Kidney tubule cell (primary cell): ENCODE measurements at regions not wholly inside any gene's neighbourhood (a gene's known extent, or its start where the extent isn't known, plus 50 kb on each side); places are given as distances from the start of the nearest gene placed in this dataset.
A peak's percentile ranks its signal among the peaks of the same experiment; 100 is the strongest.

ENCODE experiments used
- DNase-seq: peaks from one replicate; pipeline ENCODE4 v3.0.0-alpha.2; 2018; ENCODE audit warnings: low spot score

DNA sequence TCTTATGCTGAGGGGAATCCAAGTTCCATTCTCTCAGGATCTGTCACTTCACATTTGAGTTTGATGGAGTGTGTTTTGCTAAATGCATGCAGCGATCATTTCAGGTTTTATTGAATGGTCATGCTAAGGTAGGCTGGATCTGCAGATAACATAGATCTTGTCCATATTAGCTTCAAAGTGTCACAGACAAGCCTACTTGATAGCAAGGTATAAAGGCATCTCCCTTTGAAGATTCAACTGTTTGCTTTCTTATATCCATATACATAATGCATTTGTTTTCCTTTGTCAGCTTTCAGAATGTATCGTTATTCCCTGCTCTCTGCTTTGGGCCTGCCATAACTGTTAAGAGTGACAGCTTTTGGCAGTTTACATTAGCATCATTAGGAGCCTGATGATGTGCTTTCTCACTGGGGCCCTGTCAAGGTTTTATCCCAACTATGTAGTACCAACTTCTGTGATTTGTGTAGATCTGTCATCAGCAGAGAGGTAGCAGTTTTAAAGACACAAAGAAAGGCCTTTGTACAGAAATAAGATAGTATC lies 604.3 kb upstream of the CDH7 start:
- DNase-seq: no peak

- DNase-seq: no peak
Observed at GRCh38 chr18:65145312-65145711, 605.5 kb upstream of the CDH7 start.

- DNase-seq: no peak
Observed at GRCh38 chr18:65133610-65134009, 617.2 kb upstream of the CDH7 start.

GRCh38 chr18:65124633-65125032 lies 626.2 kb upstream of the CDH7 start:
- no peak for DNase-seq

- no peak for DNase-seq
Observed at GRCh38 chr18:65103864-65104263, 646.9 kb upstream of the CDH7 start.

DNA sequence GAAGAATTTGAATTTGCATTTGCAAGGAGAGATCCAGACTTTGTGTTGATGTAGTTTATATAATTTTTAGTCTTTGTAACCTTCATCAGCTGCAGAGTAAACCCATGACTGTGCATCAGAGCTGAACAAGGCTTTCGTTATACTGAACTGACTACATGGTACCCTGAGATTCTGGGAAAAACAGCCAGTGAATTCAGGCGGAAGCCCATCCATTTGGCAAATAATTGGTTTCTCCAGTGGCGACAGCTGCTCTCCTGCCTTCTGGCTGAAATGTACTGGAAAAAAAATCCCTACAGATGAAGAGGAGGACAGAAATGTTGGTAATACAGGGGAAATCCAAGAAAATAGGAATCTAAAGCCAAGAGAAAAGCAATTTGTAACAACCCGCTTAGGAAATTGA lies 657.5 kb upstream of the CDH7 start:
- no peak for DNase-seq

GRCh38 chr18:65091744-65092329 lies 659.0 kb upstream of the CDH7 start:
- DNase-seq: peak; percentile 34

DNA sequence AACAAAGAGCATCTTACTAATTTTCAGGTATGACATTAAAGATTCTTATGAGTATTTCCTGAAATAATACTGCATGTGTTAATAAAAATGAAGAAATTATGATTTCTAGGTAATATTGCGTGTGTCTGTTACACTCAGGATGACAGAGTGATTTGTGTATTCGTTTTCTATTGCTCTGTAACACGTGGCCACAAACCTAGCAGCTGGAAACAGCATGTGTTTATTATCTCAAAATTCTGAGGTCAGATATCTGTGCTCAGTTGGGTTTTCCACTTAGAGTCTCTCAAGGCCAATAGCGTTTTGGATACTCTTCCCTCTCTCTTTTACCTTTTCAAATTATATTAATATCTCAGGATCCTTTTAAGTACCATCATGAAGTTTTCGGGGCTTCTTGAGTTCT lies 667.9 kb upstream of the CDH7 start:
- no peak for DNase-seq

DNA sequence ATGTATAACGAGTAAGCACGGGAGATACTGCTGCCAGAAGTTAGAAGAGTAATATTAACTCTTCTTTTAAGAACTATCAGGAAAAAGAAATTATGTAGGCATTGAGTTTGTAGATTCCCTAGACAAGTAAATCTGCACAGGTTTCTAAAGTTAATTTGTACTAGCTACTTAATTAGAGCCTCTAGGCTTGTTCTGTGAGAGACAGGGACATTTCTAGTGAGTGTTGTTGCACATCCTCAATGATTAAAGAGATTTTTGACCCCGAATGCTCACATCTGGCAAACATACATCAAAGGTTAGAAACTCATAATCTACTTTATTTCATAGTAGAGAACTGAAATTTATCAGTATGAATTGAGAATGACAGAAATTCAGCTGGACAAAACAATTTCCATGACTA lies 669.0 kb upstream of the CDH7 start:
- DNase-seq: no peak

DNA sequence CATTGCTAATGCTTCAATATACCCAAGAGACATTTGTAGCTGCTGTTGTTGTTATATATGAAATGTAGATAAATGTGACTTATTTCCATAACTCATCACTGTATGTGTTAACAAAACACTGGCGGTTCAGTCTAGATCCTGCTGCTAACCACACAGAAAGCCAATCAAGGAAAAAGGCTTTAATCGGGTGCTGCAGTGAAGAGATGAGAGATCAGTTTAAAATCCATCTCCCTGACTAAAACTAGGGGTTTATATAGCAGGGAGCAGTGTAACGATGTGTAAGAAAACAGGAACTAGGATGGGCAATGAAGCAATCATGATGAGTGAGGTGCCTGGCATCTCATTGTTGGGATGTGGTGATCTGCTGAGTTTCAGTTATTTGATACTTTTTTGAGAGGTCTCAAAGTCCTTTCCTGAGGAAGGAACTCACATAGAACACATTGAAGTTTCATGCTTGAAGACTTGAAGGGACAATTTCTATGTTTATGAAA lies 677.7 kb upstream of the CDH7 start:
- no peak for DNase-seq

GRCh38 chr18:65057439-65058083 lies 693.3 kb upstream of the CDH7 start:
- no peak for DNase-seq

DNA sequence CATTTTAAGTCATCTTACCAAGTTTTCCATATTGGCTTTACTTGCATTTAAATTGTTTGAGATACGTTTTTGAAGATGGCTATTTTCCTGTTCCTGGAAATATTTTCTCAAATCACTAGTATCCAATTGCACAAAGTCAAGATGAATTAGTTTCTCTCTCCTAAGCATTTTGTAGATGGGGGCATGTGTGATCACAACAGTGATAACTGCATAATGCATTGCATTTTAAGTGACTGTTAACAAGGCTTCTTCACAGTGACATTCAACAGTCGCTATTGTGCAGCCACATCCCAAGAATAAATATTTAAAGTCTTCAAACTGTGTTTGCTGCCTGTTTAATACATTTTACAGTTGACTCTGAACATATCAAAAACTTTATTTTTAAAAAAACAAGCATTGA lies 694.2 kb upstream of the CDH7 start:
- no peak for DNase-seq

GRCh38 chr18:65049586-65049985 lies 701.2 kb upstream of the CDH7 start:
- no peak for DNase-seq

GRCh38 chr18:65039578-65039977 lies 711.2 kb upstream of the CDH7 start:
- DNase-seq: no peak

DNA sequence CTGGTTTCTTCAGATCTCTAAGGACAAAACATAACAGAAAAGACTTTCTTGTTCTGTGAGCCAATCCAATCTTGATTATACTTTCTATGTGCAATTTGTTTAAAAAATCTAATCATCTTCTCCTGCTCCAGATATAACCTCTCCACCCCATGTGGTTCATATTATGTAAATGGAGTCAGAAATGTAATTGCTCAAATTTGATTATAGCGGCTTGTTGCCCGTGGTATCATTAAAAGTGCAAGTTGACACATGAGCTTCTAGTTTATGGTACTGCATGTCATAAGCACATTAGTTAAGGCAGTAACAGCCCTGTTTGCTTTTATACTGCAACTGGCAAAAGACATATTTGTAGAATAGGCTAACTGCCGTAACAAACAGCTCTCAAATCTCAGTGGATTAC lies 715.1 kb upstream of the CDH7 start:
- DNase-seq: no peak

- no peak for DNase-seq
Observed at GRCh38 chr18:65025756-65026155, 725.1 kb upstream of the CDH7 start.

DNA sequence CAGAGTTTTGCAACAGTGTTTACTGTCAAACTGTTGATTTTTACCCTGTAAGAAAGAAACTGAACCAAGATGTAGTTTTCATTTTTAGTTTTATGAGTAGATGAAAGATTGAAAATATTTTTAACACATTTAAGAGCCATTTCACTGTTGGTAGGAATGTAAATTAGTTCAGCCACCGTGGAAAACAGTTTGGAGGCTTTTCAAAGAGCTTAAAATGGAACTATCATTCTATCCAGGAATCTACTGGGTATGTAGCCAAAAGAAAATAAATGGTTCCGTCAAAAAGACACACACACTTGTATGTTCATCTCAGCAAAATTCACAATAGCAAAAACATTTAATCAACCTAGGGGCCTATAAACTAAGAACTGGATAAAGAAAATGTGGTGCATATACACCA lies 729.8 kb upstream of the CDH7 start:
- DNase-seq: no peak

- DNase-seq: no peak
Observed at GRCh38 chr18:65018184-65018583, 732.6 kb upstream of the CDH7 start.

GRCh38 chr18:65017372-65017760 lies 733.4 kb upstream of the CDH7 start:
- DNase-seq: no peak

- DNase-seq: no peak
Observed at GRCh38 chr18:65016631-65017371, 734.0 kb upstream of the CDH7 start.

- DNase-seq: no peak
Observed at GRCh38 chr18:64994370-64994769, 756.4 kb upstream of the CDH7 start.

- no peak for DNase-seq
Observed at GRCh38 chr18:64993695-64994094, 757.1 kb upstream of the CDH7 start.

DNA sequence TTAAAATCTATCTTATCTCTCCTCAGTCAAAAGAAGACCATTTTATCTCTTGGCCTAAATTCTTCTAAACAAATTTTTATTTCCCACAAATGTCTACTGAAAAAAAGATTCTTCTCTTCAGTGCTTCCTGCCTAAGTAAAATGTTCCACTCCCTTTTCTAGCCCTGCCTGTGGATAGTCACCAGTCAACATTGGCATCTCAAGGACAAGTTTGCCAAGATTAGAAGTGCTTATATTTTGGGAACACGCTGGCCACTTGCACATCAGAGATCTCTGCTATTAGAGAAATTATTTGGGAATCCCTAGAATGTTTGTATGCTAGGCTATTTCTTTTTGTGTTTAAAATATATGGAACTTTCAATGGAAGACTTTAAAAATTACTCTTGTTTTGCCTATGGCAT lies 758.2 kb upstream of the CDH7 start:
- no peak for DNase-seq
